ENCODE measurements at regions not wholly inside any gene's neighbourhood (a gene's known extent, or its start where the extent isn't known, plus 50 kb on each side); places are given as distances from the start of the nearest gene placed in this dataset.
A peak's percentile ranks its signal among the peaks of the same experiment; 100 is the strongest.

DNA sequence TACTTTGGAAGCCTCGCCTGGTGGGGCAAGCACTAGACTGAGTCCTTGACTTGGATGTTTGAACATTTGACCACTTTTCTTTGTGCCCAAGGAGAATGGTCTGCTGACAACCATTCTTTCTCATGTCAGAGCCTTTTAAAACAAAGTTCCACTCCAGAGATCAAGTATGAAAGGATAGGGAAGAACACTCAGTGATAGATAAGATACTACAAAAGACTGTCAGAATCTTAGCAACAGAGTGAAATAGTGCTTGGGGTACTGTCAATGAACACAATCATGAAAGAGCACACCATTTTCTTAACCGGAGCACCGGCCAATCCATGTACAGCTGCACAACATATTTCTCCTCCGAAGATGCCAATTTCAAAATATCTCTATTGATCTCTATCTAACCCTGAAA, 82.8 kb upstream of the ADO start:
- no peak for DNase-seq

DNA sequence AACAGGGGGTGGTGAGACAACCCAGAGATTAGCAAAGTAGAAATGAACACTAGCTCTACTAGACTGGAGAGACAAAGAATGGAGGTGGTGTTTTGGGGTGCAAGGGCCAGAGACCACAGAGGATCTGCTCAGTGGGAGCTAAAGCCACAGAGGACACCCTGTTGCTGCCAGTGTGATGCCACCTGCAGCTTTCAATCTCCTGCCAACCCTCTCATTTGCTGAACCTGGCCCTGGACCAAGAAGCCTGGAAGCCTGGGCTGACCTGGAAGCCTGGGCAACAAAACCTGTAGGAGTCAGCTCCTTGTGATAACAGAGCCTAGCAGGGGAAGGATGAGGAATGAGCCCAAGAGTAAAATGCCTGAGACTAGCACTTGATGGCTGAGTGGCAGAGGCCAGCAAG, 81.1 kb upstream of the ADO start:
- no peak for DNase-seq

GRCh38 chr10:62724465-62724864, 80.1 kb upstream of the ADO start:
- no peak for DNase-seq

GRCh38 chr10:62726142-62726541, 78.4 kb upstream of the ADO start:
- DNase-seq = peak; percentile 51

DNA sequence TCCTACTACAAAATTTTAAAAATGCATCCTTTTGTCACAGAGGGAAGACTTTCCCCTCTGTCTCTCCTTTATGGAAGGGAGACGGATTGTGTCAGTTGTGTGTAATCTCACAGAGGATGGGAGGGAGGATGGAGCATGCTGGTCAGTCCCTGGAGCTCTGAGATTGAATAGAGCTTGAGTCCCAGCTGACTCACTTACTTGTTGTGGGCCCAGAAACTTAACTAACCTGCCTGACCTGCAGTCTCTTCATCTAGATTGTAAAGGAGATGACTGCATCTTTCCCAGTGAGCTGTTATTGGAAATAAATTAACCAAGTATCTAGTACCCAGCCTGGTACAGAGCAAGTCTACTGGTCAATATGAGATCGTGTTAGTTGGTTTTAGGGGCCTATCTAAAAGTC, 77.9 kb upstream of the ADO start:
- no peak for DNase-seq

DNA sequence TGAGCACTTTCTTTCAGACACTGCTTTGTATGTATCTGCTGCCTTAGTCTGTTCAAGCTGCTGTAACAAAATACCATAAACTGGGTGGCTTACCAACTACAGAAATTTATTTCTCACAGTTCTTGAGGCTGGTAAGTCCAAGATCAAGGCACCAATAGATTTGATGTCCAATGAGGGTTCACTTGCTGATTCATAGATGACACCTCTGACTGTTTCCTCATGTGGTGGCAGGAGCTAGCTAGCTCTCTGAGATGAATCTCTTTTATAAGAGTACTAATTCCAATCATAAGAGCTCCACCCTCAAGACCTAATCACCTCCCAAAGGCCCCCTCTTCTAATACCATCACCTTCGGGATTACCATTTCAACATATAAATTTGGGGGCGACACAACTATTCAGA, 76.6 kb upstream of the ADO start:
- DNase-seq = no peak

GRCh38 chr10:62728479-62728878, 76.0 kb upstream of the ADO start:
- DNase-seq = peak; percentile 23

DNA sequence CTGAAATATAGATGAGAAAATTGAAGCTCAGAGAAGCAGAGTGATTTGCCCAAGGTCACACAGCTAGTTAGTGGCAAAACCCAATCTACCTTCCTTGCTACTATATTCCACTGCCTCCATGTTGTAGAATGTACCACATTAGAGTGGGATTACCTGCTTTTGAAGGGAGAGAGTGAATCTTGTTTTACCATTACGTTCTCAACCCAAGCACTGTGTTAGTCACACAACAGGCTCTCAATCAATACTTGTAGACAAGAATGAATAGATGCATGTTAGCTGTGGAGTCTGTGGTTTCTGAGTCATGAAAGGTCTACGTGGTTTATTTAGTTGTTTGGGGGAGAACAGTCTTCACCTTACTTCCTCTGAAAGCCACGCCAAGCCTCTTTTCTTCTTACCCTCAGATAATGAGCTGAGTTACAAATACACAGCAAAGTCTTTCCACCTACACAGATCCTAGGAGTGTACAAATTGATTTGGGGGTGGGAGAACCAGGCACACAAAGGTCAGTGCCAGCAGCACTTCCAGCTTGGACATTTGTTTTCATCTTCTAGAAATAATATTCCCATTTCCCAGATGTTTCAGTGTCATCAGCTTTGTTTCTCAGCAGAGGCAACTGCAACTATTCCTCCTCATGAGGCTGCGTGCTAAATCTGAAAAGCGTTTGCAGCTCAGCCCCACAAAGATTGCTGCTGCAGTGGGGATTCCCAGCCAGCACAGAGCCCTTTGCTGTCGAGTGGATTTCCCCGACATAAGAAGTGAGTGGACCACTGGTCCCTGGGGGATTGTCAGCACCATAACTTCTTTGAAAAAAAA, 71.5 kb upstream of the ADO start:
- peak; percentile 34 for DNase-seq

DNA sequence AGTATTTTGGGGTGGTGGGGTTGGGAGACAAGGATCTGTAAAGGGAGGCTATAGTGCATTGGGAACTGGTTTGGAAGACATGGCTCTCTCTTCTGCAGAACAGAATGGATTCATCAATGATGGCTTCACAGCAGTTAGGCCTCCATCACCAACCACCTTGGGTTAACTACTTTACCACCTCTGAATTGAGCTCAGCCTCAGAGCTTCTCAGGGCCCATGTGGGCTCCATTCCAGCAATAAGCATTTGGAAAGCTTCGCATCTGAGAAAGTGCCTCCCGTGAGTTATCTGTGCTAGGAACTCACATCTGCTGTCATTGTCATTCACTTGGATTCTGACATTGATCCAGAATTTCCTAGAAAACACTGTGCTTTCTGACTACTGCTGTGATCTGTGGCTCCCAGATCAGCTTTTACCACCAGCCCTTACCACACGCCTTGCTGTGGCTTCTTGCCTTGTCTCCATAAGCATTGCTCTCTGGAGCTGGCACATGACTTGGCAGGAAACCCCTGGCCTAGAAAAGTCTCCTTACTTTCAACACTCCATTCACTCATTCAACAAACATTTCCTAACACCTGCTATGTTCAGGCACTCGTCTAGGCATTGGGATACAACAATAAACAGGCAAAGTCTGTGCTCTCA, 70.7 kb upstream of the ADO start:
- no peak for DNase-seq

GRCh38 chr10:62734781-62735463, 69.6 kb upstream of the ADO start:
- no peak for DNase-seq

DNA sequence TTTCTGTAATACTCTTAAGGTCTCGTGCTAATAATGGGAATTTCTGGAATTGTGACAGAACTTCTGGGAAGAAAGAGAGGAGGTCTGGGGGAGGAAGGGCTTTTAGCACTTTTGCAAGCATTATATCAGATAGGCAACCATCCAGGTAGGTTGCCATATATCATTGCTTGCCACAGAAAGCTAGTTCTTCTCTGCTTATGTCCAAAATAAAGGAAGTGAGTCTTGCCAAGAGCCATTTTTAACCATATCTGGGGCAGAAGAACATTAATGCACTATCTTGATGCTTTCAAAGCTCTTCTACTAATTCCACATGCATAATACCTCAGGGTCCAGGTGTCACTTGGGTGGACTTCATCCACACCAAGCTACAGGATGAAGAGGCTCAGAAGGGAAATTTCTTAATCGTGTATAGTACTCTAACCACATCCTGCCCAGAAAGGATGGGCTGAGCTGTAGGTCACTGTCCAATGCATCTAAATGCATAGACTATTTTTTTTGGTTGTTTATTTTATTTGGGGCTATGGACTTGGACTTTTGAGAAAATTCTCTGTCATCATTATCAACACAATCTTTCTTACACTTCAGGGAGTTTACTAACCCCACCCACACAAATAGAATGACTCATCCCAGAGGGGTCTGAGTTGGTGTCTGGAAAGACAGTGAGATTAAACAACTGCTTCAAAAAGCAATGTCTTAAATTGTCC, 68.9 kb upstream of the ADO start:
- DNase-seq = peak; percentile 17

GRCh38 chr10:62736168-62736546, 68.4 kb upstream of the ADO start:
- DNase-seq = no peak

DNA sequence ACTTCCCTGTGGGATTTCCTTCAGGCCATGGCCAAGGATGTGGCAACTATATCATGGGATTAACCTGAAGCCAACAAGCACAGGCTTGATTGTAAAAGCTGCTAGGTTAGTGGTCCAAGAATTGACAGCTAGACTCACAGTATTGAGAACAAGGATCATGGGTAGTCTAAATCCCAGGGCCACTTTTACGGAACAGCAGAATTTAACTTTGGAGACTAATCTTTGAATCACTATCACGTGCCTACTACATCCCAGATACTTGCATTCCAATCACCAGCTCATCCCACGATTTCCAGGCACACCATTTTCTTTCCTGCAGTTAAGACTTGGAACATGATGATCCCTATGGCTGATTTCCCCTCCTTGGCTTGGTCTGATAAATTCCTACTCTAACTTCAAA, 65.6 kb upstream of the ADO start:
- DNase-seq = no peak

DNA sequence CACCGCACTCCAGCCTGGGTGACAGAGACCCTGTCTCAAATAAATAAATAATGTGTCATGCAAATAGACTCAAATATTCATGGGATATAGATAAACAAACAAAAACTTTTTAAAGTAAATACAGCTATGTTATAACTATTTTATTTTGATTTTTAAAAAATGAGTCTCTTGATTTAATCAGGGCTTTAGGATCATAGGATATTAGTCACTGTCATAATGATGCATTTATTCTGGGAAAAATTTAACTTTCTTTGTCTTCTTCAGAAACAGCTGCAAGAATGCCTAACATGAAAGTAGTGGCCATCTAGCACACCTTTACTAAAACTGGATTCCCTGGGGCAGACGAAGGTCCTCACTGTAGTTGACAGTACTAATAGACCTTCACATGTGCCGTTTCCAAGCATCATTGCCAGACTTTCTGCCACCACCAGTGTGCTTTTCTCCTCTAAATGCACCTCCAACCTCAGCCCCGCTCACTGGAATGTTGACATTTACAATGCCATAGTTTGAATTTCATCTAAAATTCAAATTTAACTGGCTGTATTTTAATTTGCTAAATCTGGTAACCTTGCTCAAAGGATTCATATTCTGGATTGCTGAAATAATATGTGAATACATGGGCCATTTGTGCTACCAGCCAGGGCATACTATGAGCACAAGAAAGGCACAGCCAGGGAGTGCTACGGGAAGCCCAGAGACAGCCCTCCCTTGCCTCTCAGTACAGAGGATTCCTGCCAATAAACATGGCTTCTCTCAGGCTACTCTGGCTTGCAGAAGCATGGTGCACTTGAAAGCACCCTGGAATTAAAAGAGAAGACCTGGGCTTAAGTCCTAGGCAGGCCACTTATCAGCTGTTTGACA, 63.4 kb upstream of the ADO start:
- DNase-seq = no peak

GRCh38 chr10:62741996-62742395, 62.5 kb upstream of the ADO start:
- no peak for DNase-seq

DNA sequence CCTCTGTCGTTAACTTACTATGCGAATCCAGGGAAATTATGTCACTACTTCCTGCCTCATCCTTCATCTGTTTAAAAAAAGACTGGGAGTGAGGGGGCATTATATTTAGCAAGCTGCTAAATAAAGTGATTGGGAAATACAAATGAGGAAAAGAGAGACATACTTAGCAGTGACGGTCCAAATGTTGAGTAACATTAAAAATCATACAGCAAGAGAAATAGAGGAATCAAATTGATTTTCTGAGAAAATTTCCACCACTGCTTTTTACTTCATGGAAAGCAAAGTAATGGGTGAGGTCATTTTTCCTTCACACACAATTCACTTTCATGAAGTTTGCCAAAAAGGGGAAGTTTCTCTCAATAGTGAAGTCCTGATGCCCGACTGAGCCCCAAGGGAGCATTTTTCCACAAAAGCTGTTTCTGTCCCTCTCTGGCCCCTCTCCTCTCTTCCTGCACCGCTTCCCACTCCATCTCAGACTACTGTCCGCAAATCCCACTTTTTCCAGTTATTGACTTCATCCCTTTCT, 61.9 kb upstream of the ADO start:
- DNase-seq = no peak

DNA sequence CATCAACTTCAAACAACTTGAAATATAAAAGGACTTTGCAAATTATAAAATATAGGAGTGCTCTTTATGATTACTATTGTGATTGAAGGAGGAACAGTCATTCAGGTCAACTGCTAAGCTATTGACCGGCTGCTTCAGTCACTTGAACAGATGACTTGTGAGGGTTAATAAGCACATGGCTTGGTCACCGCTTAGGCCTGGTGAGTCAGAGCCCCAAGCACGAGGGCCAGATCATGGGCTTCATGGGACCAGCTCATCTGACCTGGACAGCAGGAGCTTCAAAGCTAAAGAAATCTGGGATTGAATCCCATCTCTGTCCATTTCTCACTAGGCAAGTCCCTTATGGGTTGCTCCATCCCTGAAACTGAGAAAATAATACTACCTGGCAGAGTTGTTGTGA, 60.4 kb upstream of the ADO start:
- DNase-seq = no peak

- DNase-seq = no peak
Measured at GRCh38 chr10:62745581-62745980, 58.9 kb upstream of the ADO start.

GRCh38 chr10:62746951-62747729, 57.4 kb upstream of the ADO start:
- no peak for DNase-seq

DNA sequence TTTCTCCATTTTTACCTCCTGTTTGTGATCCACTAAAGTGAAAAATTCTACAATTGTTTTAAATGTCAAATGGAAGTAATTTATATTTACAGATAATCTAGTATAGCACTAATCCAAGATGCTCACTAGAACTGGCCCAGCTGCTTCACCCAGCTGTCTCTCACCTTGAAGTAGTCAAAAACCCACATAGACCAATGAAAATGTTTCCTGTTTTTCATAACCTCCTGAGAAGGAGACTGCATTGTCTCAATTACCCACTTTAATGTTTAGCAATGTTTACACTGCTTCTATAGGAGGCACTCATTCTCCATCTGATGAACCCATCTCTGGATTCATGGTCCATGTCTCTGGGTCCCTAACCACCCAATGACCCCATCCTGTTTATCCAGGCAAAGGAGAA, 56.1 kb upstream of the ADO start:
- no peak for DNase-seq

- DNase-seq = no peak
Measured at GRCh38 chr10:62749093-62749683, 55.3 kb upstream of the ADO start.
